ENCODE measurements at regions not wholly inside any gene's neighbourhood (a gene's known extent, or its start where the extent isn't known, plus 50 kb on each side); places are given as distances from the start of the nearest gene placed in this dataset.

GRCh38 chr3:110756705-110757104, 314.9 kb upstream of the NECTIN3 start:
- TF ChIP-seq CTCF (IDR thresholded peaks at IDR 0.05; ENCODE audit: poor library complexity, severe bottlenecking) (no peak), REST (IDR thresholded peaks at IDR 0.05; ENCODE audit: borderline replicate concordance) (no peak), POLR2AphosphoS5 (IDR thresholded peaks at IDR 0.05) (no peak), RAD21 (conservative IDR thresholded peaks at IDR 0.05) (no peak)
